GM12873 (cell line): ENCODE measurements at regions not wholly inside any gene's neighbourhood (a gene's known extent, or its start where the extent isn't known, plus 50 kb on each side); places are given as distances from the start of the nearest gene placed in this dataset.

Experiments
- TF ChIP-seq, protein P1 (sequence below): IDR thresholded peaks from 2 replicates; pipeline ENCODE4 v1.5.1; 2012; ENCODE audit warnings: low read depth, mild to moderate bottlenecking, moderate library complexity, low read length, control low read depth; ENCODE audit not compliant: insufficient read depth; ENCODE audit errors: missing control alignments

DNA sequence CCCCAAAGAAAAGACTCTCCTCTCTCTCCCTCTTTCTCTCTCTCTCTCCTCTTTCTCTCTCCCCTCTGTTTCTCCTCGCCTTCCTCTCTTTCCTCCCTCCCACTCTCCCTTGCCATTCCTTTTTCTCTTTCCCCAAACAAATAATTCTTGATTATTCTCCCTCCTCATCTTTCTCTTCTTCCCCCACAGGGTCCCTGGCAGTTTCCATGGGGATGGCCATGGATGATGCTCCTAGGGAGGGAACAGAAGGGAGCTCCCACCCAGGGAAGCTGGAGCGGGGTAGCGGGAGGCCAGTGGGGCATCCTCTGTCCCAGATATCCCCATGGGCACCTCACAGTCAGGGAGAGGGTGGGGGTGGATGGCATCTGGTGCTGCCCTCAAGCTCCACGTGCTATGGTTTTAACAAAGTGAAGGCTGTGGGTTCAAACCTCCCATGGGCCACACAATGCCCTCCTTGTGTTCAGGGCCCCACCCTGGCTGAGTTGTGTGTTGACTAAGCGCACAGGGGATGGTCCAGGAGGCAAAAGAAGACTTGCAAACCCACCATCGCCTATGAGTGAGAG lies 266.4 kb downstream of the BUD13 start:
- TF ChIP-seq, protein P1, sequence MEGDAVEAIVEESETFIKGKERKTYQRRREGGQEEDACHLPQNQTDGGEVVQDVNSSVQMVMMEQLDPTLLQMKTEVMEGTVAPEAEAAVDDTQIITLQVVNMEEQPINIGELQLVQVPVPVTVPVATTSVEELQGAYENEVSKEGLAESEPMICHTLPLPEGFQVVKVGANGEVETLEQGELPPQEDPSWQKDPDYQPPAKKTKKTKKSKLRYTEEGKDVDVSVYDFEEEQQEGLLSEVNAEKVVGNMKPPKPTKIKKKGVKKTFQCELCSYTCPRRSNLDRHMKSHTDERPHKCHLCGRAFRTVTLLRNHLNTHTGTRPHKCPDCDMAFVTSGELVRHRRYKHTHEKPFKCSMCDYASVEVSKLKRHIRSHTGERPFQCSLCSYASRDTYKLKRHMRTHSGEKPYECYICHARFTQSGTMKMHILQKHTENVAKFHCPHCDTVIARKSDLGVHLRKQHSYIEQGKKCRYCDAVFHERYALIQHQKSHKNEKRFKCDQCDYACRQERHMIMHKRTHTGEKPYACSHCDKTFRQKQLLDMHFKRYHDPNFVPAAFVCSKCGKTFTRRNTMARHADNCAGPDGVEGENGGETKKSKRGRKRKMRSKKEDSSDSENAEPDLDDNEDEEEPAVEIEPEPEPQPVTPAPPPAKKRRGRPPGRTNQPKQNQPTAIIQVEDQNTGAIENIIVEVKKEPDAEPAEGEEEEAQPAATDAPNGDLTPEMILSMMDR: no peak

DNA sequence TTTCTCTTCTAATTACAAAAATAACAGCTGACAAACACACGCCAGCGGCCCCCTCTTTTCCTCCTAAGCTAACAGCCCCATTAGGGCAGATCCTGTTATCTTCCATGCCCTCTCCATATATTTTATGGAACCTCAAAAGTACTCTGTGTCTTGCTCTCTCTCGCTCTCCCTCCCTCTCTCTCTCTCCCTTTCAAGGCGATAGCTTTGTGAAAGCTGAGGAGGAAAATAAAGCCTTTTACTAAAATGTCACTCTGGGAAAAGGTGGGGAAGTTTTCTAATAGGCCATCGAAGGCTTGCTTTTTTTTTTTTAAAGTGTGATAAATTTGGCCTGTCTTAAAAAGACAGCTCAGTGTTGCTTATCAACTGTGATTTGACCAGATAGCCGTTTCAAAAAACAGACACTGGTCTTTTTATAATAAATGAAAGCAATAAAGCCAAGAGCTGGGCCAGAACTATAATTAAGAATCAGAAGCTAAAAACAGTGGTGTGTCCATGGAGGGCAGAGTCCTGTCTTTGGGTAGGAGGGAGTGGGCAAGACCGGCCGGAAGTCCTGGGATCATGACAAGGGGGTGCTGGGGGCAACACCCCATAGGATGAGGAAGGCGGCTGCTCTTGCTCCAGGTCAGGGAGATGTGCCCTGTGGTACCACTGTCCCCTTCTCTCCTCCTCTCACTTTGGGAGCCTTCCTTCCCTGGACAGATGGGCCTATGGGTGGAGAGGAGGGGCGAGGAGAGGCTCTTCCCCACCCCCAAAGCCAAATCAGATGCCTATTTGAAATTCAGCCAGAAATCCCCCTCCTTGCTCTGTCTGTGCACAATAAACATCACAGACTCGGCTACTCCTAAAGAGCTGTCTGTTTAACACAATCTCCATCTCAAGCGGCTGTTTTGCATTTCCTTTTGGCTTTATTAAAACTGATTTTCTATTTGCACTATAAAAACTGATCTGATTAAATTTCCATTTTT lies 267.2 kb downstream of the BUD13 start:
- TF ChIP-seq, protein P1: no peak

DNA sequence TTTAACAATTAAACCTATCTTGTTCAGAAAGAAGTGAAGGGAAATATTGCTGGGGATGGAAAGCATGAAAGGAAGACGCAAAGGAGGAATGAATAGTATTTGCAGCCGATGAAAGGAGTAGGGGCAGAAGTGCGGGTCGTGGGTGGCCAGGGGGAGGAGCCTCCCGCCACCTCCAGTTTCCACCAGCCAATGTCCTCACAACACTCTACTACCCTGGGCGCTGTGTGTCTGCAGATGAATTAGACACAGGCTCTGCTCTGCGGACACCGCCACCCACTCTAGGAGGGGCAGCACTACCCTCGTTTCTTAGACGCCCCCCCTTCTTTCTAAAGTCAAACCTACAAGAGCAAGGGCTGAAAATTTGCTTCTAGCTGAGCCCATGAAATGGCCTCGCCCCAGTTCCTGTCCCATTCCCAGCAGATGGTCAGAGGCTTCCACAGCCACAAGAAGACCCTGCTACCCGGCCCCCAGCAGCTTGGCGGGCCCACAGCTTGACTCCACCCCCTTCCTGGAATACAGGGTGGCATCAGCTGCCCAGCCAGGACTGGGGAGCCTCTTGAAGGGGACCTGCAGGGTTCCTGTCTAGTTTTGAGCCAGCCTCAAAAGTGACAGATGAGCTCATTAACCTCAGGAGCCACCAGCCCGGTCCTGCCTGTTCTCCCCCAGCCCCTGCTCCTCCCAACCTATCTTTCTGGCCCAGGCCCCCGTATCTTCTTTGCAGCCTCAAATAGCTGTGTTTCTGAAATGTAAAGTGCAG lies 268.1 kb downstream of the BUD13 start:
- TF ChIP-seq, protein P1: no peak

DNA sequence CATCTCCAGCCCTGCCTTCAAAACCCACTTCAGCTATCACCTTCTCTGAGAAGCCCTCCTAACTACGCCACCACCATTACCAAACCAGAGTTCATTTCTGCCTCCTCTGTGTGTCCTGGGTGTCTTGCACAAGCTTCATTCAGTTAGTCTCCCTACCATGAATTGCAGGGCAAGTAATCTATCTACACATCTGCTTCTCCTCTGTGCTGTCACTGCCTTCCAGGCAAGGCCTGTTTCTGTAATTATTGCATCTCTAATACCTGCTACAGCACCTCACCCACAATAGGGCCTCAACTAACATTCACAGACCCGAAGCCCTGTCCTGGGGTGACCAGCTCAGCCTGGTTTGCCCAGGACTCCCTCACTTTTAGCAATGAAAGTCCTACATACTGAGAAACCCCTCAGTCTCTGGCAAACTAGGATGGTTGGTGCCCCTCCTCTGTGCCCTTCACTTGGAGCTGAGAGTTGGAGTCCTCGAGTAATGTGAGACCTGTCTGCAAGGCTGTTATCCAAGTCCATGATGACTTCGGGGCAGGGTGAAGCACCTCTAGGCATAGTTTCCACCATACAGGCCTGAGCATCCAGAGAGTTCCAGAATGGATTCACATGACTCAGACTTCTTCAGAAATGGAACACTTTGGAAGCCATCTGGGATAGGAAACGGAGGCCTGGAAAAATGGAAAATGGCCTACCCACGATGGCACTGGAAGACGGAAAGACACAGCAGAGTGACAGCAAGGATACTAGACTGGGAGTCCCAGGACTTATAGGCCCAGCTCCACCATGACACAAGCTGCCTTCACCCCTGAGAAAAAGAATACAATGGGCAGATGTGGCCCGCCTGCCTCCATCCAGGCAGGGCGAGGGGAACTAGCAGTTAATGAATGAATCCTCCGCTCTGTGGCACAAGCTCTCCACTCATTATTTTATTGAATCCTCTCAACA lies 269.3 kb downstream of the BUD13 start:
- TF ChIP-seq, protein P1: no peak

DNA sequence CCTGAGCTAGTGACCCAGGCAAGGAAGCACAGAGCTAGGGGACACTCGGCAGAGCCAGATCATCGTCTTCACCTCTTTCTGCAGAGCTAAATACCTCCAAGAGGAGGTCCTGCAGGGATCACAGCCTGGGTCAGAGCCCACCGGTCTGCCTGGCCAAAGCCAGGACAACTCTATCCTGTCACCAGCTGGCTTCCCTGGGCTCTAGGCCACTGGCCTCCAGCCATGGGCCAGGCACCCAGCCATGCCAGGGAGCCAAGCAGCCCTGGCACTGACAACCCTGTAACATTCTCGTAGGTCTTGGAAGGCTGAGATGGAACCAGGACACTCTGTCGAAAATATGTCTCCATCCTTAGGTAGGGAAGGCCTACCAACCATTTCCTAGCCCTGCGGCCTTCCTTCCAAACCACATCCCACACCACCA lies 270.1 kb downstream of the BUD13 start:
- TF ChIP-seq, protein P1: no peak

DNA sequence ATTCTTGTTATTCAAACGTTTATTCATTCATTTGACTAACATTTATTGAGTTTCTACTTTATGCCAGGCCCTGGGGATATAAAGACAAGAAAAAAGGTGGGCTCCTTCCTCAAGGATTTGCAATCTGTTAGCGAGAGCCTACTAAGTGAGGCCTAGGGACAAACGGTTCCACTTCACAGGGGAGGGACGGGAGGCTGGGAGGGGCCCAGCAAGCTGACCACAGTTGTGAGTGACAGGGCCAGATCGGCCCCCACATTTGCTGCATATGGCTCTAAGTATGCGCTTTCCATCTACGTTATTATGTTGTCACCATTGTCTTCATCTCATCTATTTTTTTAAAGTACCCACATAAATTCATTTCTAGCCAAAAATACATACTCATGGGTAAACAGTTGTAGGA lies 271.1 kb downstream of the BUD13 start:
- TF ChIP-seq, protein P1: no peak
